Activated CD4-positive, alpha-beta T cell treated with anti-CD3 and anti-CD28 coated beads, Interleukin-2, amount 10 ng/mL, durations not matched to agents 24 days and 14 days (primary cell): ENCODE measurements at regions not wholly inside any gene's neighbourhood (a gene's known extent, or its start where the extent isn't known, plus 50 kb on each side); places are given as distances from the start of the nearest gene placed in this dataset.

ENCODE experiments used
- DNase-seq: peaks from one replicate; pipeline ENCODE4 v3.0.0; 2022
- H3K27ac Mint-ChIP-seq: one replicate; pipeline ENCODE4 v1.8.0; 2022; ENCODE audit warnings: mild to moderate bottlenecking, mixed read lengths
- H3K27me3 Mint-ChIP-seq: one replicate; pipeline ENCODE4 v1.8.0; 2022; ENCODE audit warnings: mixed read lengths
- H3K36me3 Mint-ChIP-seq: one replicate; pipeline ENCODE4 v1.8.0; 2022; ENCODE audit warnings: low read depth, mild to moderate bottlenecking, mixed read lengths
- H3K4me1 Mint-ChIP-seq: one replicate; pipeline ENCODE4 v1.8.0; 2021; ENCODE audit warnings: mixed read lengths
- H3K4me3 Mint-ChIP-seq: one replicate; pipeline ENCODE4 v1.8.0; 2022; ENCODE audit warnings: mild to moderate bottlenecking, moderate library complexity, mixed read lengths
- H3K9me3 Mint-ChIP-seq: one replicate; pipeline ENCODE4 v1.8.0; 2021; ENCODE audit warnings: mixed read lengths
- intact Hi-C: fragments of 100-400 bp; cut with micrococcal nuclease; formaldehyde crosslinking; loops from one replicate; pipeline ENCODE4 v1.15.1; 2023

DNA sequence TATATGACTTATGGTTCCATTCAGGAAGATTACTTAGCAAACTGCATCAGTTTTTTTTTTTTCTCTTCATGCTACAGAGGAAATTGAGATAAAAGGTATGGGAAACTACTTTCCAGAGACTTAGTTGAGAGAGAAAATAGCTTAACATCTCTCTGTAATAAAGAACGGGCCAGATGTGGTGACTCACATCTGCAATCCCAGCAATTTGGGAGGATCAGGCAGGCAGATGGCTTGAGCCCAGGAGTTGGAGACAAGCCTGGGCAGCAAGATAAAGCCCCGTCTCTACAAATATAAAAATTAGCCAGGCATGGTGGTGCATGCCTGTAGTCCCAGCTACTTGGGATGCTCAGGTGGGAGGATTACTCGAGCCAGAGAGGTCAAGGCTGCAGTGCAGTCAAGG, 271.2 kb upstream of the TENM3 start:
- no peak overlapping the region for H3K27ac Mint-ChIP-seq
- peak overlapping the region; percentile 37 for H3K4me3 Mint-ChIP-seq
- H3K4me1 Mint-ChIP-seq: peaks cover 3% of the 10 kb centered on the region
- intact Hi-C loops: no loop called here
- H3K27me3 Mint-ChIP-seq: no peaks in the 10 kb centered on the region
- H3K9me3 Mint-ChIP-seq: peaks cover 8% of the 10 kb centered on the region
- no peaks in the 10 kb centered on the region for H3K36me3 Mint-ChIP-seq
- no peak for DNase-seq

DNA sequence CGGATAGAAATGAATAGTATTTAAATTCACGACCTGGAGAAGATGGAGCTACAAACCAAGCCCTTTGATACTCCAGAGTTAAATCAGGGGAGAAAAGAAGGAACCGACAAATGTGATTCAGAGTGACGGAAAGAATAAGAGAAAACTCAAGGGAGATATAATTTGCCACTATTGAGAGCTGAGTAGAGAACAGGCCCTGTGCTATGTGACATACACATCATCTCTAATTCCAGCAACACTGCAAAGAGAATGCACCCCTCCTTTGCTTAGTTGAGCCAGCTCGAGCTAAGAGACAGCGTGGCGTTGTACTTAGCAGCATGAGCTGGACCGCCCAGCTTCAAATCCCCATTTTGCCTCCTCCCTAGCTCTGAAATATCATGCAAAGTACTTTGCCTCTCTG, 266.4 kb upstream of the TENM3 start:
- DNase-seq: no peak
- no peaks in the 10 kb centered on the region for H3K4me1 Mint-ChIP-seq
- H3K27ac Mint-ChIP-seq: no peak overlapping the region
- H3K9me3 Mint-ChIP-seq: peaks cover 7% of the 10 kb centered on the region
- H3K4me3 Mint-ChIP-seq: no peak overlapping the region
- no peaks in the 10 kb centered on the region for H3K36me3 Mint-ChIP-seq
- H3K27me3 Mint-ChIP-seq: no peaks in the 10 kb centered on the region
- intact Hi-C loops: no loop called here

DNA sequence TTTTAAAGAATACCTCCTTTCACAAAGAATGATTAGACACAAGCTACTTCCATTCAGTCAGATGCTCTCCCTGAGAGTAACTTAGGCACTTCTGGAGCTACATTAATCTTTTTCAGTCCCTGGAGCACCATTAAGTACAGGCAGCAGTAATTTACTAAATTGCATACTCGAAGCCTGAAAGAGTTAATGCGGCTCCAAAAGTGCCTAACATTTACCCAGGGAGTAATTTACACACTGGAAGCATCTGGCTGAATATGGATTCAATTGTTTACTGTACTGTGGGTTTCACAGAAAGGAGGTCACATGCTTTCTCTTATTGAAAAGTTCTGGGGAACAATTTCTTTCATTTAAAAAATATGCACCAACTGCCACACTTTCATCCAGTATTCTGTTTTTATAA, 260.8 kb upstream of the TENM3 start:
- Mint-ChIP-seq H3K9me3 (peaks cover 4% of the 10 kb centered on the region), H3K36me3 (no peaks in the 10 kb centered on the region), H3K27ac (no peak overlapping the region), H3K4me1 (no peaks in the 10 kb centered on the region), H3K27me3 (no peaks in the 10 kb centered on the region), H3K4me3 (no peak overlapping the region)
- no peak for DNase-seq
- intact Hi-C loops: no loop called here

DNA sequence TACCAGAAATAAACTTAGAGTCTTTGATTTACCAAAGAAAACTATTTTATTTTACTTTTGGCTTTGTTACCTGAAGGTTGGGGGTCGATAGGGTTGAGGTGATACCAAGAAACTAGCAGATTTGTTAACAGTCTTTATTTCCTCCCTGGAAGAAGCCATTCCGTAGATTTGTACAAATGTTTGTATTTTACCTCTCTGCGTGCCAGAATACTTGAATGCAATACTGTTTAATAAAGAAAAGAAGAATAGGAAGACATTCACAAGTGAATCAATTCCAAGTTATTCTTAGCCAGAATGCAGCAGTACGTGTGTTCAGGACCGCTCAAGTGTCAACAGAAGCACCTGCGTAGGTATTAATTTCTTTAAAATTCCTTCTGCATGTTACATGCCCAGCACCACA, 260.3 kb upstream of the TENM3 start:
- Mint-ChIP-seq H3K9me3 (peaks cover 1% of the 10 kb centered on the region), H3K36me3 (no peaks in the 10 kb centered on the region), H3K4me1 (no peaks in the 10 kb centered on the region), H3K4me3 (no peak overlapping the region), H3K27me3 (no peaks in the 10 kb centered on the region), H3K27ac (no peak overlapping the region)
- intact Hi-C loops: no loop called here
- no peak for DNase-seq

DNA sequence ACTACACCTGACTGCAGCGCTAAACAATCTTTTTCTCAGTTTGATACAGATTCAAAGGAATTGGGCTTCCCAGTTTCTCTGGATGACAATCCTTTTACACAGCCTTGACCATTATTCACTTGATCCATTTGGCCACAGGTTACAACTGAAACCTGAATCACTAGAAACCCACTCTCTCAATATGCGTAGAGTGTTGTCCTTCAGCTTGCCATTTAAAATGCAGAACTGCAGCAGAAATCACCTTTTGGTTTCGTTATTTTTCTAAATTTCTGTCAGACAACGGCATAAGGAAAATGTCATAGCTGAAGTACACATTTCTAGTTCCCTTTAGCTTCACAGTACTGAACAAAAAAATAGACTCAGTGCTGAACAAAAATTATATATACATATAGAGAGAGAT, 255.8 kb upstream of the TENM3 start:
- DNase-seq: no peak
- Mint-ChIP-seq H3K27ac (no peak overlapping the region), H3K9me3 (no peaks in the 10 kb centered on the region), H3K27me3 (no peaks in the 10 kb centered on the region), H3K36me3 (no peaks in the 10 kb centered on the region), H3K4me1 (no peaks in the 10 kb centered on the region), H3K4me3 (no peak overlapping the region)
- intact Hi-C loops: no loop called here

DNA sequence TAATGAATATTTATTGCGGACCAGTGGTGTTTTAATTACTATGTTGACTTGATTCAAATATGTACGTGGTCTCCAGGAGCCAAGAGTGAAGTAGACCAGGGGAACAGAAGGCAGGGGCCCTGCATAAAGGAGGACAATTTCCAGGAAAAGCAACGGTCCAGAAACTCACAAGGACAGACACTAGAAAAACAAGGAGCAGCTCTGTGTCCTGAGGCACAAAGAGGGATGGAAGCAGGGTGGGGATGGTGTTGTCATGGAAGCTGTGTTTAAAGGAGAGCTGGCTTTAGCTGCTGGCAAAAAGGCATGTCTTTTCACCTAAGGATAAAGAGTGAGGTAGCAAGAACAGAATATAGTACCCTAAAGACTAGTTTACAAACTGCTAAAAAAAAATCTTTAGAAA, 254.1 kb upstream of the TENM3 start:
- intact Hi-C loops: no loop called here
- no peaks in the 10 kb centered on the region for H3K9me3 Mint-ChIP-seq
- H3K4me3 Mint-ChIP-seq: no peak overlapping the region
- no peaks in the 10 kb centered on the region for H3K36me3 Mint-ChIP-seq
- no peak overlapping the region for H3K27ac Mint-ChIP-seq
- H3K4me1 Mint-ChIP-seq: no peaks in the 10 kb centered on the region
- DNase-seq: no peak
- H3K27me3 Mint-ChIP-seq: no peaks in the 10 kb centered on the region

DNA sequence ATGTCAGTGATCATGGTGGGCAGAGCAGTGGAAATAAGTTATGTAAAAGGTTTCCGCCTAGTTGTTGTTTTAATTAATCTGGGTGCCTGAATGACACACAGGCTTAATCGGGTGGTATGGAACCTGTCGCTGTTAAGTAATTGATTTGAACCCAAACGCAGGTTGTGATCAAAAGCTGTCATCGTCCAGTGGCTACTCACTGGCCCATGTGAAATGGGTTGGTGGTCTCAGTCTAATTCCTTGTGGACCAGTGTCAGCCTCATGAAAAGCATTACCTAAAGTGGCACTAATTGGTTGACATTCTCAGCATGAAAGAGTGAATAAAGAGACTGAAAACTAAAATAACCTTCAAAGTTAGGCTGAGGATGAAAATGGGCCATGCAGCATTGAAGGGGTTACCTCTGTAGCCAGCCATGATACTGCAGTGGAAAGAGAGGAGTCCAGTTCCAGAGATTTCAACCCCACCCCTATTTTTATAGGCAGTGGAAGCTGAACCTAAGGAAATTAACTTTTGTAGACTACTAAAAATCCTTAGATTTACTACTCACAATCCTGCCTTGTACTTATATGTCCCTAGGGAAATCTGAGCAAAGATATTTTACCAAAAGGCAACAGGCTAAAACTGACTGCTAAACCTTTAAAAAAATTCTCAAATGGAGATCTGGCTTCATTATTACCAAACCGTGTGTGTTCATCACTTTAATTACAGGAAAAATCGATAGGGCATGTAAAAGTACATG, 251.7 kb upstream of the TENM3 start:
- Mint-ChIP-seq H3K9me3 (no peaks in the 10 kb centered on the region), H3K36me3 (no peaks in the 10 kb centered on the region), H3K27me3 (no peaks in the 10 kb centered on the region), H3K27ac (no peak overlapping the region), H3K4me3 (no peak overlapping the region), H3K4me1 (no peaks in the 10 kb centered on the region)
- no peak for DNase-seq
- intact Hi-C loops: no loop called here

DNA sequence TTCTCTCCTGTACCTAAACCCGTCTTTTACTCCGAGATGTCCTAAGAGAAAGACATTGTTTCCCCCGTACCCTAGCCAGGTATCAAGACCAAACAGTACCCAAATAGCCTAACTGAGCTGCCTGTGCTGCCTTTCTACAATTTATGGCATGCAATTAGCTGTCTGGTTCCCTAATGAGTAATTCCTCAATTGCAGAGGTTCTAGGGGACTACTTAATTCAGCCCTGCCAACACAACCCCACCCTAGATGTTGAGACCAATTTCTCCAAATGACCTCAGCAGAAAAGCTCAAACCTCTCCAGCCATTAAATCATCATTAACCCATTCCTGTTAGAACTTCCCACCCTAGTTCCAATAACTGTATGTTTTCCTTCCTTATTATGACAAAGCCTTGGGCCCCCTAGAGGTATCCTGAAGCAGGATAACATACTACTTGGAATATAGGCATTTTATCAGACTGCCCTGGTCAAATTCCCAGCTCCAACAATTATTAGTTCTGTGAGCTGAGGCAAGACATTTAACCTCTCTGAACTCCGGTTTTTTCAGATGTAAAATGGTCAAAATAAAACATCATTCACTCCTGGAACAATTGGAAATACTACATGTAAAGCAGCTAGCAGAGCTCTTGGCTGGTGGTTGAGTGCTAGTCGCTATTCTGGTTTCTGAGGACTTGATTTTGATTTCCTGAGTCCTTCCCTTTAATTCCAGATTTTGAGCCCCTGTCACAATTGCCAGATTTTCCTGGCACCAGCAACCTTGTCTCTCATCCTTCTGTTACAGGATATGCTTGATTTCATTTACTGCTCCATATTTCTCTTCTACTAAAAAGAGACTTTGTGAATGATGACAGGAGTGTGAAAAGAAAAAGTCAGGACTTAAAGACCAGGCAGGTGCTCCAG, 244.6 kb upstream of the TENM3 start:
- H3K4me1 Mint-ChIP-seq: no peaks in the 10 kb centered on the region
- H3K27ac Mint-ChIP-seq: no peak overlapping the region
- no peak overlapping the region for H3K4me3 Mint-ChIP-seq
- no peaks in the 10 kb centered on the region for H3K27me3 Mint-ChIP-seq
- no peaks in the 10 kb centered on the region for H3K36me3 Mint-ChIP-seq
- peaks cover 3% of the 10 kb centered on the region for H3K9me3 Mint-ChIP-seq
- intact Hi-C loops: no loop called here
- no peak for DNase-seq

DNA sequence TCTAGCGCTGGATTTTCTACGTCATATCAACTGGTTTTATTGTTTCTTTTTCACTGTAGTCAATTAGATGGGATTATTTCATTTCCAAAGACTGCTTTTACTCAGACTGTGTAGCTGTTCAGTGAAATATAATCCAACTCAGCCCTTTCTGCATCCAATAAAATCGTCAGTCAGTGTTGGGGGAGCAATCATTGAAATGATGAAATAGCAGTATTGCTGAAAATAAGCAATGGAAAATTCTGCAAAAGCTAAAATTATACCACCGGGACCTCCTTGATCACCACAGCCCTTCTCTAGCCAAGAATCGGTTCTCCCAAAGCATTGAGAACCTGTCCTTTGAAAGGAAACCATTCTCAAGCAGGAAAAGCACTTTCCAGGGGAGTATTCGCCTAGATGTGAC, 243.1 kb upstream of the TENM3 start:
- Mint-ChIP-seq H3K9me3 (peaks cover 3% of the 10 kb centered on the region), H3K4me1 (no peaks in the 10 kb centered on the region), H3K27ac (no peak overlapping the region), H3K4me3 (no peak overlapping the region), H3K36me3 (no peaks in the 10 kb centered on the region), H3K27me3 (no peaks in the 10 kb centered on the region)
- no peak for DNase-seq
- intact Hi-C loops: no loop called here

DNA sequence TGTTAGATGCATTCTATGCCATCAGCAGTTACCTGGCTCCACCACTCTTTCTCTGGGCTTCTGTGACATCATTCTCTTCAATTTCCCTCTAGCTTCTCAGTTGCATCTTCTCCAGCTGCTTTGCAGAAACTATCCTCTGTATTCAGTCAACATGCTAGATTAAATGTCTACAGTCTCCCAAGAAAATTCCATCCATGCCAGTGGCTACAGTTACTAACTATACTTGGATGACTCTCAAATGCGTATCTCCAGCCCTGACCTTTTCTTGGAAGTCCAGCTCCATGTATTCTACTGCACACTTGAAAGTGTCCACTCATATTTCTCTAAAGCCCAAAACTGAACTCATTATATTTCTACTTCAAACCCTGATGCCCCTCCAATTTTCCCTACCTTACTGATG, 232.3 kb upstream of the TENM3 start:
- no peaks in the 10 kb centered on the region for H3K27me3 Mint-ChIP-seq
- no peaks in the 10 kb centered on the region for H3K4me1 Mint-ChIP-seq
- no peak overlapping the region for H3K27ac Mint-ChIP-seq
- DNase-seq: no peak
- H3K9me3 Mint-ChIP-seq: no peaks in the 10 kb centered on the region
- intact Hi-C loops: no loop called here
- H3K4me3 Mint-ChIP-seq: no peak overlapping the region
- no peaks in the 10 kb centered on the region for H3K36me3 Mint-ChIP-seq

DNA sequence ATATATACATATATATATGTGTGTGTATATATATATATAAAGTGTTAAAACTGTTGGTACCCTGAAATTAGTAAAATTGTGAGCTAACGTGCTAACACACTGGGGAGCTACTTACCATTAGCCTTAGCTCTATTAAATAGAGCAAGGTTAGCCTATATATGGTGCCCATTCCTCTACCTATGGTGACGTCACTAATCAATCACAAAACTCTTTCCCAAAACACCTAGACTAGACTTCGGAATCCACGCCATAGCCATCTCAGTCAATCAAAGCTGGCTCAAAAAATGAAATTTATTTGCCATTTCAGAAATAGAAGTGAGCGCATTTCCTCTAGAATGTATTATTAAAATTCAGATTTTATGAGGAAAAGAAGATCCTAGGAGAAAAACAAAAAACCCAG, 229.0 kb upstream of the TENM3 start:
- no peak for DNase-seq
- H3K4me3 Mint-ChIP-seq: no peak overlapping the region
- no peaks in the 10 kb centered on the region for H3K4me1 Mint-ChIP-seq
- no peaks in the 10 kb centered on the region for H3K9me3 Mint-ChIP-seq
- H3K27ac Mint-ChIP-seq: no peak overlapping the region
- H3K27me3 Mint-ChIP-seq: no peaks in the 10 kb centered on the region
- intact Hi-C loops: no loop called here
- H3K36me3 Mint-ChIP-seq: no peaks in the 10 kb centered on the region

DNA sequence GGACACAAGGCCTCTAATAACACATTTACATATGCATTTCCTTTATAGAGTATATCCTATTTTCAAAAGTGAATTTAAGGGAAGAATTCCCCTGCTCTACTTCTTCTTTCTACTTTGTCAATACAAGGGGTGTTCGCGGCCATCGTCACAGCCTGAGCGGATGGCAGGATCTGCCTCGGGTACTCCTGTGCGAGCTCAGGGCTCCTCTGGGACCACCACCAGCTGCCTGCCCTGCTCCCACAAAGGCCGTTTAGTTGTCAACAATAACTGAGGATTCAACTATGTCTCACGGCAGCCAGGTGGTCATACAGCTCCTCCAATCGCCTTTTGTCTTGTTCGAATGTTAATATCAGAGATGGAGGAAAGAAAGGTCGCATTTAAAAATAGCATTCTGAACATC, 228.2 kb upstream of the TENM3 start:
- no peak for DNase-seq
- no peaks in the 10 kb centered on the region for H3K36me3 Mint-ChIP-seq
- intact Hi-C loops: no loop called here

DNA sequence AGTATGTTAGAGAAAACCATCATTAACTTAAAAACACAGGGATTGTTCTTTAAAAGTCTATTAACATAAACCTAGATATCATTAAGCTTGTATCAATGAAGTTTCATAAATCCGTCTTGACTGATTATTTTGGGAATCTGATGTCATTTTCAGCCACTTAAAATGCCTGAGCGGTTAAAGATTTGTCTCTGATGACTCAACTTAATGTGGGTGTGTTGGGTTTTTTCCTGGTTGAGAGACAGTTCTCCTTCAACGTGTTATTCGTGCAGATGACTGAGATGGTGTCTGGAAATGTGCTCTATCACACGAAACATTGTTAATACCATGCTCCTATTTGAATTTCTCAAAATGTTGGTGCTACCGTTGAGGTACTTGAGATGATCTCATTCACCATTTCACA, 227.3 kb upstream of the TENM3 start:
- no peak for DNase-seq
- intact Hi-C loops: no loop called here
- Mint-ChIP-seq H3K27ac (no peak overlapping the region), H3K36me3 (no peaks in the 10 kb centered on the region), H3K4me3 (no peak overlapping the region), H3K27me3 (no peaks in the 10 kb centered on the region), H3K4me1 (no peaks in the 10 kb centered on the region), H3K9me3 (no peaks in the 10 kb centered on the region)

More for the DNA sequence above, 228.2 kb upstream of the TENM3 start:
- H3K4me1 Mint-ChIP-seq: no peaks in the 10 kb centered on the region
- no peaks in the 10 kb centered on the region for H3K9me3 Mint-ChIP-seq
- H3K27me3 Mint-ChIP-seq: no peaks in the 10 kb centered on the region
- H3K27ac Mint-ChIP-seq: no peak overlapping the region
- no peak overlapping the region for H3K4me3 Mint-ChIP-seq

DNA sequence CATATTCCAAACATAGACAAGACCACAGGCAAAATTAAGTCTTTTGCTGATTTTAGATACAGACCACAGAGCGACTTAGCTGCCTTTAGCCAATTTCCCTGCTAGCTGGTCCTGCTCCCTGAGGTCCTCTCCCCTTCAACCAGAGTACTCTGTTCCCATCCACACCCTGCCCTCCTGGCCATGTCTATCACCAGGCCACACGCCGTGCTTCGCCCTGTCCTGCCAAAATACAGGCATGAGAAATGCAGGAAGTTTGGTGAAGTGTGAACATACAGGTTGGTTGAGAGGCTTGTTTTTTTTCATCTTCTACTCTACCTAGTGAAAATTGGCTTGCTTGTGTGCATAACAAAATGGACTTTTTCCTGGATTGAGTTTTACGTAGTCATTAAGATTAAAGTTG, 226.2 kb upstream of the TENM3 start:
- intact Hi-C loops: no loop called here
- Mint-ChIP-seq H3K4me3 (no peak overlapping the region), H3K27me3 (no peaks in the 10 kb centered on the region), H3K36me3 (no peaks in the 10 kb centered on the region), H3K9me3 (no peaks in the 10 kb centered on the region), H3K27ac (no peak overlapping the region), H3K4me1 (no peaks in the 10 kb centered on the region)
- DNase-seq: no peak
